H9 (cell line): ENCODE measurements at regions not wholly inside any gene's neighbourhood (a gene's known extent, or its start where the extent isn't known, plus 50 kb on each side); places are given as distances from the start of the nearest gene placed in this dataset.

ENCODE experiments used
- DNase-seq: peaks from one replicate; pipeline ENCODE4 v3.0.0-alpha.2; 2017
- H2AFZ ChIP-seq: one replicate; pipeline ENCODE4 v1.6.1; 2013; ENCODE audit warnings: mild to moderate bottlenecking, low read length, control low read depth, moderate library complexity
- H2AK5ac ChIP-seq: 2 replicates; pipeline ENCODE4 v1.6.1; 2013; ENCODE audit warnings: low read length, control low read depth, mixed read lengths; ENCODE audit not compliant: insufficient read length
- H2BK120ac ChIP-seq: one replicate; pipeline ENCODE4 v1.6.1; 2013; ENCODE audit warnings: low read depth, mild to moderate bottlenecking, low read length, control low read depth, inconsistent platforms; ENCODE audit not compliant: poor library complexity, severe bottlenecking
- H2BK12ac ChIP-seq: 2 replicates; pipeline ENCODE4 v1.6.1; 2013; ENCODE audit warnings: low read length, control low read depth, mixed read lengths, low read depth; ENCODE audit not compliant: insufficient read length
- H2BK15ac ChIP-seq: 2 replicates; pipeline ENCODE4 v1.6.1; 2013; ENCODE audit warnings: low read depth, low read length, control low read depth
- H2BK20ac ChIP-seq: one replicate; pipeline ENCODE4 v1.6.1; 2013; ENCODE audit warnings: low read depth, mild to moderate bottlenecking, low read length, control low read depth, inconsistent platforms; ENCODE audit not compliant: poor library complexity, severe bottlenecking
- H2BK5ac ChIP-seq: 2 replicates; pipeline ENCODE4 v1.6.1; 2013; ENCODE audit warnings: low read length, control low read depth, mixed read lengths; ENCODE audit not compliant: insufficient read length
- H3K14ac ChIP-seq: 2 replicates; pipeline ENCODE4 v1.6.1; 2013; ENCODE audit warnings: low read length, control low read depth; ENCODE audit not compliant: insufficient read depth
- H3K18ac ChIP-seq: 2 replicates; pipeline ENCODE4 v1.6.1; 2013; ENCODE audit warnings: low read depth, mild to moderate bottlenecking, mixed read lengths, low read length, control low read depth; ENCODE audit not compliant: insufficient read length
- H3K23ac ChIP-seq: 2 replicates; pipeline ENCODE4 v1.6.1; 2013; ENCODE audit warnings: low read length, control low read depth, mixed read lengths, low read depth; ENCODE audit not compliant: insufficient read length
- H3K23me2 ChIP-seq: 2 replicates; pipeline ENCODE4 v1.6.1; 2013; ENCODE audit warnings: low read depth, mild to moderate bottlenecking, mixed read lengths, low read length, control low read depth; ENCODE audit not compliant: insufficient read length, poor library complexity, severe bottlenecking
- H3K27ac ChIP-seq: 2 replicates; pipeline ENCODE4 v1.5.1; 2013; ENCODE audit warnings: low read length, control low read depth, mixed read lengths, low read depth; ENCODE audit not compliant: insufficient read length
- H3K27me3 ChIP-seq: 2 replicates; pipeline ENCODE4 v1.6.1; 2013; ENCODE audit warnings: low read length, control low read depth, inconsistent platforms; ENCODE audit not compliant: insufficient read depth
- H3K4ac ChIP-seq: 2 replicates; pipeline ENCODE4 v1.6.1; 2013; ENCODE audit warnings: low read depth, mild to moderate bottlenecking, control low read depth, inconsistent platforms, low read length, moderate library complexity
- H3K4me1 ChIP-seq: 2 replicates; pipeline ENCODE4 v1.6.1; 2013; ENCODE audit warnings: low read length, control low read depth, inconsistent platforms; ENCODE audit not compliant: insufficient read depth
- H3K4me2 ChIP-seq: 2 replicates; pipeline ENCODE4 v1.6.1; 2013; ENCODE audit warnings: low read length, control low read depth, mixed read lengths; ENCODE audit not compliant: insufficient read length, insufficient read depth
- H3K56ac ChIP-seq: 2 replicates; pipeline ENCODE4 v1.6.1; 2013; ENCODE audit warnings: low read depth, mild to moderate bottlenecking, mixed read lengths, low read length, control low read depth; ENCODE audit not compliant: insufficient read length
- H3K79me1 ChIP-seq: 2 replicates; pipeline ENCODE4 v1.6.1; 2013; ENCODE audit warnings: low read depth, mild to moderate bottlenecking, moderate library complexity, low read length, control low read depth, inconsistent platforms; ENCODE audit not compliant: insufficient read depth, poor library complexity, severe bottlenecking
- H3K79me2 ChIP-seq: 2 replicates; pipeline ENCODE4 v1.6.1; 2013; ENCODE audit warnings: low read length, control low read depth, inconsistent platforms; ENCODE audit not compliant: insufficient read depth
- H3K9ac ChIP-seq: 2 replicates; pipeline ENCODE4 v1.6.1; 2013; ENCODE audit warnings: low read length, control low read depth, mixed read lengths; ENCODE audit not compliant: insufficient read length; ENCODE audit errors: extremely low read depth
- H3K9me3 ChIP-seq: one replicate; pipeline ENCODE4 v1.6.1; 2013; ENCODE audit warnings: low read depth, low read length, inconsistent platforms; ENCODE audit not compliant: control insufficient read depth
- H3T11ph ChIP-seq: one replicate; pipeline ENCODE4 v1.6.1; 2013; ENCODE audit warnings: mild to moderate bottlenecking, low read length, control low read depth, inconsistent platforms
- H4K20me1 ChIP-seq: one replicate; pipeline ENCODE4 v1.6.1; 2013; ENCODE audit not compliant: control insufficient read depth, insufficient read length, insufficient read depth
- H4K5ac ChIP-seq: 2 replicates; pipeline ENCODE4 v1.6.1; 2013; ENCODE audit warnings: low read depth, mild to moderate bottlenecking, mixed read lengths, low read length, control low read depth; ENCODE audit not compliant: insufficient read length
- H4K8ac ChIP-seq: replicated peaks from 2 replicates; pipeline ENCODE4 v1.6.1; 2013; ENCODE audit warnings: low read length, control low read depth, mixed read lengths, low read depth; ENCODE audit not compliant: insufficient read length
- H4K91ac ChIP-seq: 2 replicates; pipeline ENCODE4 v1.6.1; 2013; ENCODE audit warnings: low read depth, mild to moderate bottlenecking, moderate library complexity, mixed read lengths, low read length, control low read depth; ENCODE audit not compliant: insufficient read length
- H3K27ac Mint-ChIP-seq, 3 experiments: 2 replicates in 2 of 3; 3 replicates in 1 of 3; pipeline ENCODE4 v1.8.0; 2020 to 2021; ENCODE audit warnings: mixed read lengths in 3 of 3, mild to moderate bottlenecking in 1 of 3, moderate library complexity in 1 of 3
- H3K27me3 Mint-ChIP-seq: 2 replicates; pipeline ENCODE4 v1.8.0; 2021; ENCODE audit warnings: low read depth, mild to moderate bottlenecking, moderate library complexity, mixed read lengths
- H3K36me3 Mint-ChIP-seq, 3 experiments: 2 replicates in 2 of 3; 3 replicates in 1 of 3; pipeline ENCODE4 v1.8.0; 2020 to 2021; ENCODE audit warnings: low read depth in 3 of 3, mixed read lengths in 3 of 3; ENCODE audit not compliant: insufficient read depth in 1 of 3
- H3K4me1 Mint-ChIP-seq, 2 experiments: 2 replicates each; pipeline ENCODE4 v1.8.0; 2020; ENCODE audit warnings: mixed read lengths in 2 of 2
- H3K4me3 Mint-ChIP-seq, 2 experiments: 2 replicates in 1 of 2; 3 replicates in 1 of 2; pipeline ENCODE4 v1.8.0; 2020 to 2021; ENCODE audit warnings: mild to moderate bottlenecking in 2 of 2, mixed read lengths in 2 of 2, moderate library complexity in 1 of 2
- H3K9me3 Mint-ChIP-seq, 2 experiments: 2 replicates in 1 of 2; 3 replicates in 1 of 2; pipeline ENCODE4 v1.8.0; 2020; ENCODE audit warnings: mild to moderate bottlenecking in 2 of 2, mixed read lengths in 2 of 2, moderate library complexity in 1 of 2
- CTCF ChIP-seq: fragments of 200-600 bp; sonication (generic); conservative IDR thresholded peaks from 3 replicates; pipeline ENCODE4 v1.8.0; 2021; ENCODE audit warnings: antibody characterized with exemption, mild to moderate bottlenecking

DNA sequence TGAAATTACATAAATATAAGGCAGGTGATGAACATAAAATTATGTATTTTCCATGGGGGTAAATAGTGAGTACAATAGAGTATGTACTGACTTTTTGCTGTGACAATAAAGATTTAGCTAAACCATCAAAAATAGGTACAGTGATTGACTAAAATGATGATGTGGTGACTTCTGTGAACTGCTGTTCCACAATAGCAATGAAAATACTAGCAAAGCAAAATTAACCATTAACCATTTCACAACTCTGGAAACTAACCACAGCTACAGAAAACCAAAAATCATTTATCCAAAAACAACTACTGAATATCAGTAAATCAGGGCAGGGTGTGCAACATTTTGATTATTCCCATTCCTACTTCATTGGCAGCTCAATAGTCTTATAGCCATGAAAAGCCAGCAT lies 161.4 kb upstream of the GYPC start:
- Histone ChIP-seq H3K14ac (no peak overlapping the region), H3K4me1 (no peaks in the 10 kb centered on the region), H3K4me2 (no peak overlapping the region), H4K91ac (no peak overlapping the region), H3K4ac (no peak overlapping the region), H3K27me3 (no peaks in the 10 kb centered on the region), H3K9me3 (no peaks in the 10 kb centered on the region), H2BK120ac (no peak overlapping the region), H2BK5ac (no peak overlapping the region), H3K9ac (no peak overlapping the region), H2AK5ac (no peak overlapping the region), H2BK20ac (no peak overlapping the region), H3K79me2 (no peaks in the 10 kb centered on the region), H3K18ac (no peak overlapping the region), H3K79me1 (no peaks in the 10 kb centered on the region), H3K56ac (no peak overlapping the region), H4K20me1 (no peaks in the 10 kb centered on the region), H3T11ph (no peak overlapping the region), H4K8ac (no peak overlapping the region), H3K27ac (no peak overlapping the region), H2BK15ac (no peak overlapping the region), H2BK12ac (no peak overlapping the region), H3K23me2 (no peaks in the 10 kb centered on the region), H3K23ac (no peak overlapping the region), H2AFZ (no peak overlapping the region), H4K5ac (no peak overlapping the region)
- TF ChIP-seq CTCF = no peak
- DNase-seq = no peak
- peaks cover 19 to 20% of the 10 kb centered on the region in 2 experiments for H3K9me3 Mint-ChIP-seq
- H3K4me3 Mint-ChIP-seq = no peak overlapping the region
- H3K4me1 Mint-ChIP-seq = peaks cover 3 to 5% of the 10 kb centered on the region in 2 experiments; a peak in 2 of 4 replicates
- H3K27me3 Mint-ChIP-seq = no peaks in the 10 kb centered on the region; the same call in 1 of the 2 replicates
- H3K27ac Mint-ChIP-seq = no peak overlapping the region
- H3K36me3 Mint-ChIP-seq = peaks cover 8 to 22% (median 15%) of the 10 kb centered on the region in 3 experiments
